SU-DHL-6 (cell line): ENCODE measurements at regions not wholly inside any gene's neighbourhood (a gene's known extent, or its start where the extent isn't known, plus 50 kb on each side); places are given as distances from the start of the nearest gene placed in this dataset.
"Not testable (repeated sequence)": the region's sequence is repeated elsewhere in the genome, so short reads cannot be mapped to it uniquely, and the experiment has no call there.

ENCODE experiments used
- H2AFZ ChIP-seq: fragments of 200-600 bp; sonication (generic); 2 replicates; pipeline ENCODE4 v1.6.1; 2014; ENCODE audit warnings: low read depth, mild to moderate bottlenecking, moderate library complexity, mixed read lengths, antibody characterized with exemption, low read length; ENCODE audit not compliant: severe bottlenecking
- H3F3A ChIP-seq: fragments of 200-600 bp; shearing (Covaris generic); 2 replicates; pipeline ENCODE4 v1.6.0; 2016; ENCODE audit warnings: antibody characterized with exemption, mild to moderate bottlenecking; ENCODE audit not compliant: insufficient read depth
- H3K27ac ChIP-seq: fragments of 200-600 bp; sonication (generic); 2 replicates; pipeline ENCODE4 v1.5.1; 2016; ENCODE audit warnings: low read depth, mild to moderate bottlenecking, low read length, moderate library complexity, mixed read lengths
- H3K27me3 ChIP-seq: fragments of 200-600 bp; sonication (generic), shearing (Covaris generic); 2 replicates; pipeline ENCODE4 v1.6.0; 2014; ENCODE audit warnings: mild to moderate bottlenecking, low read length
- H3K36me3 ChIP-seq: fragments of 200-600 bp; sonication (generic); 2 replicates; pipeline ENCODE4 v1.6.1; 2014; ENCODE audit warnings: mild to moderate bottlenecking, low read length, mixed read lengths
- H3K4me2 ChIP-seq: fragments of 300-600, 200-600 bp; shearing (Covaris generic), sonication (generic); 2 replicates; pipeline ENCODE4 v1.6.0; 2014; ENCODE audit warnings: low read length, low read depth, mild to moderate bottlenecking; ENCODE audit not compliant: poor library complexity, severe bottlenecking
- H3K4me3 ChIP-seq: fragments of 200-600 bp; sonication (generic); 2 replicates; pipeline ENCODE4 v1.5.1; 2014; ENCODE audit warnings: antibody characterized with exemption, low read length, mild to moderate bottlenecking, mixed read lengths; ENCODE audit not compliant: insufficient read depth, poor library complexity, severe bottlenecking
- H3K79me2 ChIP-seq: fragments of 200-600 bp; sonication (generic); 2 replicates; pipeline ENCODE4 v1.6.1; 2014; ENCODE audit warnings: mild to moderate bottlenecking, low read length, moderate library complexity; ENCODE audit not compliant: insufficient read depth
- H3K9ac ChIP-seq: fragments of 200-600 bp; sonication (generic); 2 replicates; pipeline ENCODE4 v1.7.0; 2014; ENCODE audit warnings: mild to moderate bottlenecking, low read length
- H3K9me2 ChIP-seq: fragments of 200-600 bp; sonication (generic); replicated peaks from 2 replicates; pipeline ENCODE4 v1.6.1; 2014; ENCODE audit warnings: low read length; ENCODE audit not compliant: insufficient read depth
- H3K9me3 ChIP-seq: fragments of 200-600 bp; sonication (generic); 2 replicates; pipeline ENCODE4 v1.6.1; 2014; ENCODE audit warnings: low read length, mixed read lengths; ENCODE audit not compliant: insufficient read depth
- H4K20me1 ChIP-seq: fragments of 200-600 bp; sonication (generic); 2 replicates; pipeline ENCODE4 v1.6.1; 2014; ENCODE audit warnings: low read depth, mild to moderate bottlenecking, antibody characterized with exemption, low read length, moderate library complexity, mixed read lengths
- EZH2phosphoT487 ChIP-seq: fragments of 200-600 bp; sonication (generic), shearing (Covaris generic); conservative IDR thresholded peaks from 2 replicates; pipeline ENCODE4 v1.6.1; 2018; ENCODE audit warnings: mild to moderate bottlenecking, antibody characterized with exemption, low read length, moderate library complexity, mixed read lengths
- TF ChIP-seq, protein P1 (sequence below): fragments of 200-600 bp; sonication (generic); IDR thresholded peaks from one replicate; pipeline ENCODE4 v1.5.1; 2017; ENCODE audit warnings: antibody characterized with exemption, mild to moderate bottlenecking, low read length, moderate library complexity; ENCODE audit not compliant: insufficient read depth, poor library complexity, severe bottlenecking

DNA sequence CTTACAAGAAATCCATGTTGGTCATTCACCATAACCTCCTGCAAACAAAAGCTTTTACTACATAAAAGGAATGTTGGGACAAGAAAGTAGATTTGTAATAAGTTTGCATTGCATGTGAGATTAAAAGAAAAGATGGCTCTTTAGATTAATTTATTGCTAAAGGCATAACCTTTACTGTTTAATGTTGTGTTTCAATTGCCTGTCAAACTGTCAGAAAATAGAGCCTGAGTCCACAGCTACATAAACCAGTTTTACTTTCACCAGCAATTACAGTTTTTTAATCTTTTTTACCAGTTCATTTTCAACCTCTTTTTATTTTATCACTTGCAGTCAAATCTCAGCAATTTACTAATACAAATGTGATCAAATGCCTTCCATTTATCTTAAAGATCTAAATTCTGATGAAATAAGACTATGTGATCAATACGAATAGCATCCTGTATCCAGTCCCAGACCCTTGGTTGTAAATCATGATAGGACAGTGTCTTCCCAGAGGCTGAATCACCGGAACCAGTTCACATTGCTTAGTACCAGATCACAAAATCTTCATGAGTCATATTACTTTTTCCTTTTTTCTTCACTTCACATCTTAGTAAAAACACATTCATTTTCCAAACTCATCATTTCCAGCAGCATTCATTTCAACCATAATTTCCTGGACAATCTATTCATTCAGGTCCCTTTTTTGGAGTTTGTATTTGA lies 95.4 kb upstream of the FRG1 start:
- Histone ChIP-seq H3F3A (no peaks in the 10 kb centered on the region), H3K9me2 (no peaks in the 10 kb centered on the region), H3K79me2 (no peaks in the 10 kb centered on the region), H3K4me3 (no peak overlapping the region), H3K36me3 (no peaks in the 10 kb centered on the region), H3K27me3 (no peaks in the 10 kb centered on the region), H3K4me2 (no peak overlapping the region), H3K27ac (no peak overlapping the region), H4K20me1 (no peaks in the 10 kb centered on the region), H2AFZ (no peak overlapping the region), H3K9ac (no peak overlapping the region), H3K9me3 (peaks cover 6% of the 10 kb centered on the region; the same call in 1 of the 2 replicates)
- TF ChIP-seq, protein P1, sequence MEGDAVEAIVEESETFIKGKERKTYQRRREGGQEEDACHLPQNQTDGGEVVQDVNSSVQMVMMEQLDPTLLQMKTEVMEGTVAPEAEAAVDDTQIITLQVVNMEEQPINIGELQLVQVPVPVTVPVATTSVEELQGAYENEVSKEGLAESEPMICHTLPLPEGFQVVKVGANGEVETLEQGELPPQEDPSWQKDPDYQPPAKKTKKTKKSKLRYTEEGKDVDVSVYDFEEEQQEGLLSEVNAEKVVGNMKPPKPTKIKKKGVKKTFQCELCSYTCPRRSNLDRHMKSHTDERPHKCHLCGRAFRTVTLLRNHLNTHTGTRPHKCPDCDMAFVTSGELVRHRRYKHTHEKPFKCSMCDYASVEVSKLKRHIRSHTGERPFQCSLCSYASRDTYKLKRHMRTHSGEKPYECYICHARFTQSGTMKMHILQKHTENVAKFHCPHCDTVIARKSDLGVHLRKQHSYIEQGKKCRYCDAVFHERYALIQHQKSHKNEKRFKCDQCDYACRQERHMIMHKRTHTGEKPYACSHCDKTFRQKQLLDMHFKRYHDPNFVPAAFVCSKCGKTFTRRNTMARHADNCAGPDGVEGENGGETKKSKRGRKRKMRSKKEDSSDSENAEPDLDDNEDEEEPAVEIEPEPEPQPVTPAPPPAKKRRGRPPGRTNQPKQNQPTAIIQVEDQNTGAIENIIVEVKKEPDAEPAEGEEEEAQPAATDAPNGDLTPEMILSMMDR: no peak
- no peak for TF ChIP-seq EZH2phosphoT487

DNA sequence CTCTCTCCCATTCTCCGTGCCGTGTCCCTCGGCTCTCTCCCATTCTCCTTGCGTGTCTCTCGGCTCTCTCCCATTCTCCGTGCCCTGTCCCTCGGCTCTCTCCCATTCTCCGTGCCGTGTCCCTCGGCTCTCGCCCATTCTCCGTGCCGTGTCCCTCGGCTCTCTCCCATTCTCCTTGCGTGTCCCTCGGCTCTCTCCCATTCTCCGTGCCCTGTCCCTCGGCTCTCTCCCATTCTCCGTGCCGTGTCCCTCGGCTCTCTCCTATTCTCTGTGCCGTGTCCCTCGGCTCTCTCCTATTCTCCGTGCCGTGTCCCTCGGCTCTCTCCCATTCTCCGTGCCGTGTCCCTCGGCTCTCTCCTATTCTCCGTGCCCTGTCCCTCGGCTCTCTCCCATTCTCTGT lies 94.6 kb upstream of the FRG1 start:
- H3K4me3 ChIP-seq, H3K27ac ChIP-seq, H3K9me2 ChIP-seq, H3K9ac ChIP-seq, H3K79me2 ChIP-seq, H3K36me3 ChIP-seq, H3K27me3 ChIP-seq, H3K9me3 ChIP-seq, H3F3A ChIP-seq, H4K20me1 ChIP-seq, H2AFZ ChIP-seq, H3K4me2 ChIP-seq: not testable (repeated sequence)

DNA sequence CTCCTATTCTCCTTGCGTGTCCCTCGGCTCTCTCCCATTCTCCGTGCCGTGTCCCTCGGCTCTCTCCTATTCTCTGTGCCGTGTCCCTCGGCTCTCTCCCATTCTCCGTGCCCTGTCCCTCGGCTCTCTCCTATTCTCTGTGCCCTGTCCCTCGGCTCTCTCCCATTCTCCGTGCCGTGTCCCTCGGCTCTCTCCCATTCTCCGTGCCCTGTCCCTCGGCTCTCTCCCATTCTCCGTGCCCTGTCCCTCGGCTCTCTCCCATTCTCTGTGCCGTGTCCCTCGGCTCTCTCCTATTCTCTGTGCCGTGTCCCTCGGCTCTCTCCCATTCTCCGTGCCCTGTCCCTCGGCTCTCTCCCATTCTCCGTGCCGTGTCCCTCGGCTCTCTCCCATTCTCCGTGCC lies 94.1 kb upstream of the FRG1 start:
- not testable (repeated sequence) for H3K36me3 ChIP-seq, H3K9me3 ChIP-seq, H3K27me3 ChIP-seq, H2AFZ ChIP-seq, H3K79me2 ChIP-seq, H3K9ac ChIP-seq, H3K4me3 ChIP-seq, H3K27ac ChIP-seq, H3F3A ChIP-seq, H3K4me2 ChIP-seq, H4K20me1 ChIP-seq, H3K9me2 ChIP-seq

DNA sequence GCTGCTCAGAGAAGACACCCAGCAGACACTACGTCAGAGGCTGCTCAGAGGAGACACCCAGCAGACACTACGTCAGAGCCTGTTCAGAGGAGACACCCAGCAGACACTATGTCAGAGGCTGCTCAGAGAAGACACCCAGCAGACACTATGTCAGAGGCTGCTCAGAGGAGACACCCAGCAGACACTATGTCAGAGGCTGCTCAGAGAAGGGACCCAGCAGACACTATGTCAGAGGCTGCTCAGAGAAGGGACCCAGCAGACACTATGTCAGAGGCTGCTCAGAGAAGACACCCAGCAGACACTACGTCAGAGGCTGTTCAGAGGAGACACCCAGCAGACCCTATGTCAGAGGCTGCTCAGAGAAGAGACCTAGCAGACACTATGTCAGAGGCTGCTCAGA lies 92.0 kb upstream of the FRG1 start:
- not testable (repeated sequence) for H3K9me2 ChIP-seq, H3K36me3 ChIP-seq, H3K79me2 ChIP-seq, H3K27me3 ChIP-seq, H4K20me1 ChIP-seq, H3K9ac ChIP-seq, H3F3A ChIP-seq, H3K27ac ChIP-seq, H2AFZ ChIP-seq, H3K4me3 ChIP-seq, H3K9me3 ChIP-seq, H3K4me2 ChIP-seq

DNA sequence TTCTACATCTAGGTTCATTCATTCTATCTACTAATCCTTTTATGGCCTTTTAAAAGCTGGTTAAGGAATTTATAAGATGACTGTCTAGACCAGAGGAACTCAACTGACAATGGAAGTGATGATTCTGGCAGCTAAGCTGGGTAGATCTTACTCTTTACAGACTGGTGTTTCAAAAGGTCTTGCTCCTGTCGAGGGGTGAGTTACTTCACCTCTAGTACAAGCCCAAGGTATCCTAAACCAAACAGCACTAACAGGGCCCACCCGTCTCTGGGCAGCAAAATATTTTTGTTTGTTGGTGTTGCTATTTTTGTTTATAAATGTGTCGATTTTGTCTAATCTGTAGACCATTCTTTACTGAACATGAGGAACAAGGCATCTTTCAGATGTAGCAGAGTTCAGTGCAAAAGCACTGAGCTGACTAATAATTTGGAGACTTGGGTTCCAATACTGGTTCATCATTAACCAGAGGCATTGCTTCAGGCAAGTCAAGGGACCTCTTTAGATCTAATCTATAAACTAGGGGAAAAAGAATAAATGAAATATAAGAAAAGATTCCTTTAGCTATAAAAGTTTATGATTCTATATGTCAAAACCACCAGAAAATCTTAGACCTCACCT lies 90.3 kb upstream of the FRG1 start:
- H3K27me3 ChIP-seq: no peaks in the 10 kb centered on the region
- H3K4me2 ChIP-seq: no peak overlapping the region
- no peak overlapping the region for H3K9ac ChIP-seq
- H2AFZ ChIP-seq: no peak overlapping the region
- H3K36me3 ChIP-seq: no peaks in the 10 kb centered on the region
- TF ChIP-seq, protein P1: no peak
- TF ChIP-seq EZH2phosphoT487: no peak
- no peaks in the 10 kb centered on the region for H3F3A ChIP-seq
- no peaks in the 10 kb centered on the region for H3K9me2 ChIP-seq
- H3K27ac ChIP-seq: no peak overlapping the region
- no peak overlapping the region for H3K4me3 ChIP-seq
- no peaks in the 10 kb centered on the region for H3K79me2 ChIP-seq
- H3K9me3 ChIP-seq: peaks cover 6% of the 10 kb centered on the region; the same call in 1 of the 2 replicates
- no peaks in the 10 kb centered on the region for H4K20me1 ChIP-seq
